ENCODE measurements at regions not wholly inside any gene's neighbourhood (a gene's known extent, or its start where the extent isn't known, plus 50 kb on each side); places are given as distances from the start of the nearest gene placed in this dataset.

DNA sequence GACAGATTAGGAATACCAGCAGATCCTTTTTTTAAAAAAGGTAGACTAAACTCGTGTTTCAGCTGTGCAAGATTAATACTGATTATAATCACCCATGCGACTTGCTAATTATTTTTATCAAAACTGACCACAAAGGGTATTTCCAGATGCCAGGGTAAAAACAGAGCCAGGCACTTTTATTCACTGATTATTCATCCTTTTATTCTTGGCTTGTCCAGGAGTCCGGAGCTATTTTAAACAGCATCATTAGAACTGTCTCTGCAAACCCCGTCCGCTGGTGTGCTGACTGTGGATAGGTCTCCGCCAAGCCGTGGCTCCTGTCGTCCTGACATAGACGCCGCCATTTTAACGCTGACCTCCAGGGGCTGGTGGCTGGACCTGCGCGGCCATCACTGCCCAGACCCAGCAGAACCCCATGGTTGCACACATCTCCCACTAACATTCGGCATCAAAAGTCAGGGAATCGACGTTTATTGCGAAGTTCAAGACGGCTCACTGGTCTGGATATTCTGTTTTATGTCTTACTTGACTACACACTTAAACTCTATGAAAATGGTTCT lies 364.8 kb downstream of the THBS2 start:
- TF ChIP-seq POLR2AphosphoS5 (IDR thresholded peaks at IDR 0.05) (no peak), CTCF (IDR thresholded peaks at IDR 0.05) (no peak), EP300 (IDR thresholded peaks at IDR 0.05) (no peak)

All from gastroesophageal sphincter (tissue), 3 donors.